ENCODE measurements at regions not wholly inside any gene's neighbourhood (a gene's known extent, or its start where the extent isn't known, plus 50 kb on each side); places are given as distances from the start of the nearest gene placed in this dataset.

- H3K27me3 ChIP-seq (replicated peaks in 1 of 2; ENCODE audit: control insufficient read depth in 2 of 2, insufficient read depth in 2 of 2, low read length in 1 of 2): no peaks in the 10 kb centered on the region; a peak in 1 of 4 replicates
- no TSS peak for BruUV-seq (replicated peaks)
- FAIRE-seq: no peak
- ATAC-seq: no peak
- no peaks in the 10 kb centered on the region for H3K36me3 ChIP-seq (ENCODE audit: control insufficient read depth in 2 of 2, insufficient read depth in 2 of 2, low read length in 1 of 2)
- H3K4me1 ChIP-seq (ENCODE audit: control insufficient read depth, insufficient read depth, low read length): no peaks in the 10 kb centered on the region
- no peak overlapping the region for H3K27ac ChIP-seq (ENCODE audit: control insufficient read depth, insufficient read depth)
- ChIA-PET POLR2A (no interaction called here), CTCF (no interaction called here), SMC1A (ENCODE audit: uncharacterized antibody, unreplicated experiment) (interaction anchor here (0.6 kb wide), 1 partner anchor 107 kb away, joined by 3 read pairs; no protein-coding TSS in a partner anchor), RAD21 (ENCODE audit: unreplicated experiment) (no interaction called here)
- no peak overlapping the region for H3K9ac ChIP-seq (ENCODE audit: control insufficient read depth, insufficient read depth, low read length)
- no peak for DNase-seq (ENCODE audit: low read depth, low spot score)
- no peaks in the 10 kb centered on the region for H4K20me1 ChIP-seq (ENCODE audit: control insufficient read depth, insufficient read depth)
- no peak overlapping the region for H3K4me3 ChIP-seq
- H3K4me2 ChIP-seq (ENCODE audit: control insufficient read depth, insufficient read depth): no peak overlapping the region
- H2AFZ ChIP-seq (ENCODE audit: control insufficient read depth, low read depth, low read length): no peak overlapping the region
- H3K9me3 ChIP-seq (replicated peaks; ENCODE audit: control insufficient read depth, insufficient read depth, low read length): no peaks in the 10 kb centered on the region
- in situ Hi-C loops (cut with MboI) (no loop called here), intact Hi-C loops (cut with micrococcal nuclease; ENCODE audit: unreplicated experiment) (no loop called here)
- H3K79me2 ChIP-seq (ENCODE audit: control insufficient read depth, insufficient read depth, low read length): no peaks in the 10 kb centered on the region
- no peak for TF ChIP-seq SMAD1 (IDR thresholded peaks at IDR 0.05; ENCODE audit: low read depth, partially characterized antibody)
- no peak for TF ChIP-seq CTCF (IDR thresholded peaks at IDR 0.05 in 2 of 3, conservative IDR thresholded peaks at IDR 0.05 in 1 of 3; ENCODE audit: control insufficient read depth in 2 of 3, extremely low read depth in 1 of 3, insufficient read depth in 1 of 3, low read depth in 3 of 3, low read length in 3 of 3)
- TF ChIP-seq BCL11A (IDR thresholded peaks at IDR 0.05; ENCODE audit: low read depth, low read length): no peak
- no peak for TF ChIP-seq YBX1 (IDR thresholded peaks at IDR 0.05)
- no peak for TF ChIP-seq E2F8 (IDR thresholded peaks at IDR 0.05; ENCODE audit: low read depth, partially characterized antibody)
- no peak for TF ChIP-seq RELA (IDR thresholded peaks at IDR 0.05; ENCODE audit: borderline replicate concordance, partially characterized antibody)
- TF ChIP-seq HCFC1 (IDR thresholded peaks at IDR 0.05; ENCODE audit: low read length): no peak
- TF ChIP-seq ZBTB11 (CRISPR knock-in tag; IDR thresholded peaks at IDR 0.05): no peak
- TF ChIP-seq TAF1 (IDR thresholded peaks at IDR 0.05; ENCODE audit: borderline replicate concordance, low read depth, low read length): no peak
- no peak for TF ChIP-seq ZNF622 (IDR thresholded peaks at IDR 0.05)
- no peak for TF ChIP-seq IRF3 (IDR thresholded peaks at IDR 0.05)
- no peak for TF ChIP-seq CHD4 (IDR thresholded peaks at IDR 0.05)
- TF ChIP-seq FOXM1 (IDR thresholded peaks at IDR 0.05; ENCODE audit: low read depth, low read length): no peak
- no peak for TF ChIP-seq STAT3 (IDR thresholded peaks at IDR 0.05; ENCODE audit: low read depth, low read length)
- TF ChIP-seq ATF3 (IDR thresholded peaks at IDR 0.05; ENCODE audit: borderline replicate concordance, extremely low read depth, low read depth, low read length): no peak
These were observed 198.1 kb upstream of the USP24 start for GRCh38 chr1:55413286-55413685.
